ENCODE measurements at regions not wholly inside any gene's neighbourhood (a gene's known extent, or its start where the extent isn't known, plus 50 kb on each side); places are given as distances from the start of the nearest gene placed in this dataset.
"Not testable (repeated sequence)": the region's sequence is repeated elsewhere in the genome, so short reads cannot be mapped to it uniquely, and the experiment has no call there.

GRCh38 chr14:105914738-105915385 is 388.5 kb downstream of the TMEM121 start:
- intact Hi-C loops (cut with DNase I), result no loop called here
- no peak for ATAC-seq
- H3K9me3 ChIP-seq, result peaks cover 0 to 15% of the 10 kb centered on the region in 2 donors

GRCh38 chr14:105915546-105915945 is 389.2 kb downstream of the TMEM121 start:
- DNase-seq; ATAC-seq; H3K4me3 ChIP-seq; H3K4me1 ChIP-seq; H3K36me3 ChIP-seq; H3K27ac ChIP-seq; intact Hi-C loops (cut with DNase I): not testable (repeated sequence)
- Histone ChIP-seq H3K27me3 (peaks cover 0 to 22% of the 10 kb centered on the region in 2 donors), H3K9me3 (peaks cover 0 to 15% of the 10 kb centered on the region in 2 donors)

More at GRCh38 chr14:105914738-105915385, 388.5 kb downstream of the TMEM121 start:
- no peak for TF ChIP-seq CTCF (IDR thresholded peaks at IDR 0.05)
- Histone ChIP-seq H3K27ac (no peak overlapping the region), H3K4me1 (no peaks in the 10 kb centered on the region), H3K27me3 (peaks cover 0 to 29% of the 10 kb centered on the region in 2 donors), H3K36me3 (no peaks in the 10 kb centered on the region), H3K4me3 (no peak overlapping the region)
- DNase-seq, result peak in 2 of 4 donors; percentile 25 to 61

- H3K27me3 ChIP-seq; H3K27ac ChIP-seq; H3K4me1 ChIP-seq; ATAC-seq; H3K4me3 ChIP-seq; intact Hi-C loops (cut with DNase I); H3K36me3 ChIP-seq: not testable (repeated sequence)
- DNase-seq, result peak in 2 of 4 donors; percentile 26 to 45
- H3K9me3 ChIP-seq, result peaks cover 0 to 15% of the 10 kb centered on the region in 2 donors
These were observed 391.0 kb downstream of the TMEM121 start for GRCh38 chr14:105917136-105917932.

- Histone ChIP-seq H3K27me3 (peaks cover 0 to 8% of the 10 kb centered on the region in 2 donors), H3K36me3 (no peaks in the 10 kb centered on the region), H3K27ac (no peak overlapping the region), H3K4me1 (no peaks in the 10 kb centered on the region), H3K9me3 (peaks cover 0 to 18% of the 10 kb centered on the region in 2 donors), H3K4me3 (no peak overlapping the region)
- ATAC-seq (no peak), DNase-seq (peak in 2 of 4 donors; percentile 27 to 58)
- no peak for TF ChIP-seq CTCF (IDR thresholded peaks at IDR 0.05)
- intact Hi-C loops (cut with DNase I), result no loop called here
These were observed 391.6 kb downstream of the TMEM121 start for GRCh38 chr14:105917933-105918436.

- Histone ChIP-seq H3K27me3 (peaks cover 0 to 8% of the 10 kb centered on the region in 2 donors), H3K4me1 (no peaks in the 10 kb centered on the region), H3K9me3 (peaks cover 0 to 19% of the 10 kb centered on the region in 2 donors), H3K27ac (no peak overlapping the region), H3K36me3 (no peaks in the 10 kb centered on the region), H3K4me3 (no peak overlapping the region)
- intact Hi-C loops (cut with DNase I), result no loop called here
- TF ChIP-seq CTCF (IDR thresholded peaks at IDR 0.05), result no peak
- ATAC-seq, result no peak
- DNase-seq, result peak in 2 of 4 donors; percentile 25 to 70
These were observed 392.3 kb downstream of the TMEM121 start for GRCh38 chr14:105918496-105919262.

All from left lung (tissue), 4 donors.